Occipital lobe (tissue), 1 donor: ENCODE measurements at regions not wholly inside any gene's neighbourhood (a gene's known extent, or its start where the extent isn't known, plus 50 kb on each side); places are given as distances from the start of the nearest gene placed in this dataset.
"Not testable (repeated sequence)": the region's sequence is repeated elsewhere in the genome, so short reads cannot be mapped to it uniquely, and the experiment has no call there.

Source experiments
- DNase-seq: peaks from one replicate; lab custom pipeline; 2025; lab: John Stamatoyannopoulos, UW

GRCh38 chr5:15384176-15384575 is 115.8 kb upstream of the FBXL7 start:
- DNase-seq, result no peak

GRCh38 chr5:15383469-15383868 is 116.5 kb upstream of the FBXL7 start:
- DNase-seq, result no peak

GRCh38 chr5:15383021-15383420 is 117.0 kb upstream of the FBXL7 start:
- DNase-seq, result no peak

- DNase-seq, result no peak
These were observed 122.2 kb upstream of the FBXL7 start for GRCh38 chr5:15377573-15378340.

- no peak for DNase-seq
These were observed 123.2 kb upstream of the FBXL7 start for GRCh38 chr5:15376803-15377202.

- DNase-seq, result no peak
These were observed 123.9 kb upstream of the FBXL7 start for GRCh38 chr5:15376088-15376487.

- no peak for DNase-seq
These were observed 124.4 kb upstream of the FBXL7 start for GRCh38 chr5:15375559-15375958.

- no peak for DNase-seq
These were observed 125.1 kb upstream of the FBXL7 start for GRCh38 chr5:15374886-15375285.

GRCh38 chr5:15373151-15373550 is 126.8 kb upstream of the FBXL7 start:
- no peak for DNase-seq

GRCh38 chr5:15371184-15371583 is 128.8 kb upstream of the FBXL7 start:
- no peak for DNase-seq

- DNase-seq, result no peak
These were observed 131.1 kb upstream of the FBXL7 start for GRCh38 chr5:15368835-15369234.

GRCh38 chr5:15367489-15367888 is 132.5 kb upstream of the FBXL7 start:
- no peak for DNase-seq

- DNase-seq, result no peak
These were observed 133.1 kb upstream of the FBXL7 start for GRCh38 chr5:15366676-15367391.

- no peak for DNase-seq
These were observed 134.9 kb upstream of the FBXL7 start for GRCh38 chr5:15365070-15365469.

- no peak for DNase-seq
These were observed 136.4 kb upstream of the FBXL7 start for GRCh38 chr5:15363601-15364000.

GRCh38 chr5:15357092-15357453 is 142.9 kb upstream of the FBXL7 start:
- not testable (repeated sequence) for DNase-seq

GRCh38 chr5:15356308-15357091 is 143.5 kb upstream of the FBXL7 start:
- not testable (repeated sequence) for DNase-seq

GRCh38 chr5:15354021-15354420 is 146.0 kb upstream of the FBXL7 start:
- no peak for DNase-seq

- DNase-seq, result no peak
These were observed 146.8 kb upstream of the FBXL7 start for GRCh38 chr5:15353086-15353645.

GRCh38 chr5:15350614-15351013 is 149.4 kb upstream of the FBXL7 start:
- no peak for DNase-seq

GRCh38 chr5:15346738-15347137 is 153.2 kb upstream of the FBXL7 start:
- no peak for DNase-seq

GRCh38 chr5:15344954-15345353 is 155.0 kb upstream of the FBXL7 start:
- no peak for DNase-seq
